ENCODE measurements at regions not wholly inside any gene's neighbourhood (a gene's known extent, or its start where the extent isn't known, plus 50 kb on each side); places are given as distances from the start of the nearest gene placed in this dataset.

DNA sequence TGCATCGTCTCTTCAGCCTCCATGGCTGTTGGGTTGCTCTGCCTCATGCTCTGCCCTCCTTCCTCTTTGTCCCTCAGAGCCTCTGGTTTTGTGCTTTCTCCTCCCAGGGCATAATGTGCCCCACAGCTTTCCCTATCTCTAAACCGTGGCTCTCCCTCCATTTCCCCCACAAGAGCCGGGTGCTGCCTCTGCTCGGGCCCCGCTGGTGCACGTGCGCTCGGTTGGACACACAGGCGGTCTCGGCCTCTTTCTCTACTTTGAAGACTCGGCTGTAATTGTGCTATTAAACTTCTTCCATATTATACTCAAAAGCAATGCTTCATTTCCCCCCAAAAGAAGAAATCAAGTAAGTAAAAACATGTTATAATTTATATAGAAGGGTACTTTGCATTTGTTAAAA, 109.7 kb upstream of the KLF14 start:
- no peak for TF ChIP-seq POLR2AphosphoS5 (IDR thresholded peaks at IDR 0.05; ENCODE audit: low read depth, low read length)
- TF ChIP-seq POLR2A (IDR thresholded peaks at IDR 0.05; ENCODE audit: low read depth, low read length), result no peak
